Vagina (tissue), 2 donors: ENCODE measurements at regions not wholly inside any gene's neighbourhood (a gene's known extent, or its start where the extent isn't known, plus 50 kb on each side); places are given as distances from the start of the nearest gene placed in this dataset.
"Not testable (repeated sequence)": the region's sequence is repeated elsewhere in the genome, so short reads cannot be mapped to it uniquely, and the experiment has no call there.

Experiments used
- DNase-seq, 2 donors: peaks; one replicate each; pipeline ENCODE4 v3.0.0-alpha.2; 2017; ENCODE audit errors: extremely low spot score in 2 of 2
- H3K27ac ChIP-seq: fragments of 200-600 bp; sonication (generic); one replicate; pipeline ENCODE4 v1.5.1; 2019
- H3K27me3 ChIP-seq: fragments of 200-600 bp; sonication (generic); one replicate; pipeline ENCODE4 v1.5.1; 2019
- H3K36me3 ChIP-seq, 2 donors: fragments of 200-600 bp; sonication (generic); one replicate each; pipeline ENCODE4 v1.5.1; 2017 to 2019
- H3K4me1 ChIP-seq: fragments of 200-600 bp; sonication (generic); one replicate; pipeline ENCODE4 v1.5.1; 2019
- H3K4me3 ChIP-seq, 2 donors: fragments of 200-600 bp; sonication (generic); 1 replicate in 1 of 2; 2 replicates in 1 of 2; pipeline ENCODE4 v1.5.1; 2016 to 2019
- H3K9me3 ChIP-seq: fragments of 200-600 bp; sonication (generic); one replicate; pipeline ENCODE4 v1.5.1; 2019
- POLR2A ChIP-seq, 2 donors: fragments of 450-650 bp; IDR thresholded peaks; one replicate each; pipeline ENCODE4 v1.6.1; 2017; ENCODE audit warnings: antibody characterized with exemption in 2 of 2, mild to moderate bottlenecking in 2 of 2, moderate library complexity in 2 of 2
- POLR2AphosphoS5 ChIP-seq, 2 donors: sonication (generic); formaldehyde crosslinking; IDR thresholded peaks; one replicate each; pipeline ENCODE4 v1.9.0; 2017; ENCODE audit warnings: antibody characterized with exemption in 2 of 2, mild to moderate bottlenecking in 2 of 2, low read depth in 1 of 2; ENCODE audit not compliant: insufficient read depth in 1 of 2
- intact Hi-C: fragments of 100-400 bp; cut with DNase I; formaldehyde crosslinking; loops from one replicate; pipeline ENCODE4 v1.15.1; 2023
- TF ChIP-seq, protein P1 (sequence below), 3 experiments: fragments of 450-650 bp in 2 of 3; fragments of 200-600 bp in 1 of 3; sonication (generic) in 1 of 3; IDR thresholded peaks; one replicate each; pipeline ENCODE4 v1.5.1; 2017 to 2019; ENCODE audit warnings: antibody characterized with exemption in 3 of 3, mild to moderate bottlenecking in 2 of 3, moderate library complexity in 2 of 3

DNA sequence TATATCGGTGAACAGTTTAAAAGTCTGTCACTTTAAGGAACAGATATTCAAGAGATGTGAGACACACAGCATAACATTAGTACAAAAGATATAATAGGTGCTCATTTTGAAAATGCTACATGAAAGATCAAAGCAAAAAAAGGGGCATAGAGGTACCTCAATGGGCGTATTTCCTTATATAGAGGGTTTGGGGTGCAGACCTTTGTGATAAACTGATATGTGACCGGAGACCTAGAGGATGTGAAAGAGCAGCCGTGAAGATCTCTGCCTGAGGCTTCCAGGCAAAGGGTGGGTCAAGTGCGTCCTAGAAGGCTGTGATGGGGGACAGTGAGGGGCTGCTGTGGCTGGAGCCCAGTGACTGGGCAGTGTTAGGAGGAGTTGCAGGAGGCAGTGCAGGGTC lies 551.4 kb downstream of the ETS1 start:
- TF ChIP-seq, protein P1, sequence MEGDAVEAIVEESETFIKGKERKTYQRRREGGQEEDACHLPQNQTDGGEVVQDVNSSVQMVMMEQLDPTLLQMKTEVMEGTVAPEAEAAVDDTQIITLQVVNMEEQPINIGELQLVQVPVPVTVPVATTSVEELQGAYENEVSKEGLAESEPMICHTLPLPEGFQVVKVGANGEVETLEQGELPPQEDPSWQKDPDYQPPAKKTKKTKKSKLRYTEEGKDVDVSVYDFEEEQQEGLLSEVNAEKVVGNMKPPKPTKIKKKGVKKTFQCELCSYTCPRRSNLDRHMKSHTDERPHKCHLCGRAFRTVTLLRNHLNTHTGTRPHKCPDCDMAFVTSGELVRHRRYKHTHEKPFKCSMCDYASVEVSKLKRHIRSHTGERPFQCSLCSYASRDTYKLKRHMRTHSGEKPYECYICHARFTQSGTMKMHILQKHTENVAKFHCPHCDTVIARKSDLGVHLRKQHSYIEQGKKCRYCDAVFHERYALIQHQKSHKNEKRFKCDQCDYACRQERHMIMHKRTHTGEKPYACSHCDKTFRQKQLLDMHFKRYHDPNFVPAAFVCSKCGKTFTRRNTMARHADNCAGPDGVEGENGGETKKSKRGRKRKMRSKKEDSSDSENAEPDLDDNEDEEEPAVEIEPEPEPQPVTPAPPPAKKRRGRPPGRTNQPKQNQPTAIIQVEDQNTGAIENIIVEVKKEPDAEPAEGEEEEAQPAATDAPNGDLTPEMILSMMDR (IDR thresholded peaks at IDR 0.05) = no peak
- TF ChIP-seq POLR2A (IDR thresholded peaks at IDR 0.05) = no peak
- no peak for TF ChIP-seq POLR2AphosphoS5 (IDR thresholded peaks at IDR 0.05; ENCODE audit: insufficient read depth in 1 of 2, low read depth in 1 of 2)
- no peaks in the 10 kb centered on the region for H3K27me3 ChIP-seq
- H3K9me3 ChIP-seq = no peaks in the 10 kb centered on the region
- no peak overlapping the region for H3K4me3 ChIP-seq
- no peak overlapping the region for H3K27ac ChIP-seq
- DNase-seq = no peak
- intact Hi-C loops = no loop called here
- H3K36me3 ChIP-seq = no peaks in the 10 kb centered on the region
- no peaks in the 10 kb centered on the region for H3K4me1 ChIP-seq

DNA sequence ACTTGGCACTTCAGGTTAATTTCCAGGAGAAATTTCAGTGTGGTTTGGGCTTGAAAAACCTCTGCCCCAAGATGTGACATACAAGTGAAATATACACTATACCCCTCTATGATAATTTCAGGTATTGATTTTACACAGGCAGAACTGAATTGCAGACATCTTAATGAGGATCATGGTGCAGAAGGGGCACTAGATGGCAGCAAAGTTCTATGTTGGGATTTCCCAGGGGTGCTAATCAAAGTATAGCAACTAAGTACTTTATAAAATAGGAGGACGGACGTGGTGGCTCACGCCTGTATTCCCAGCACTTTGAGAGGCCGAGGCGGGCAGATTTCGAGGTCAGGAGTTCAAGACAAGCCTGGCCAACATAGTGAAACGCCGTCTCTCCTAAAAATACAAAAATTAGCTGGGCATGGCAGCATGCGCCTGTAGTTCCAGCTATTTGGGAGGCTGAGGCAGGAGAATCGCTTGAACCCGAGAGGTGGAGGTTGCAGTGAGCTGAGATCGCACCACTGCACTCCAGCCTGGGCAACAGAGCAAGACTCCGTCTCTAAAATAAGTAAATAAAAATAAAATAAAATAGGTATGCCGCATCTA lies 555.7 kb downstream of the ETS1 start:
- H3K4me1 ChIP-seq, DNase-seq, H3K36me3 ChIP-seq, H3K4me3 ChIP-seq, intact Hi-C loops, H3K27ac ChIP-seq, H3K27me3 ChIP-seq, H3K9me3 ChIP-seq: not testable (repeated sequence)
- TF ChIP-seq, protein P1 (IDR thresholded peaks at IDR 0.05) = peak; percentile 29 to 62 (median 52)

DNA sequence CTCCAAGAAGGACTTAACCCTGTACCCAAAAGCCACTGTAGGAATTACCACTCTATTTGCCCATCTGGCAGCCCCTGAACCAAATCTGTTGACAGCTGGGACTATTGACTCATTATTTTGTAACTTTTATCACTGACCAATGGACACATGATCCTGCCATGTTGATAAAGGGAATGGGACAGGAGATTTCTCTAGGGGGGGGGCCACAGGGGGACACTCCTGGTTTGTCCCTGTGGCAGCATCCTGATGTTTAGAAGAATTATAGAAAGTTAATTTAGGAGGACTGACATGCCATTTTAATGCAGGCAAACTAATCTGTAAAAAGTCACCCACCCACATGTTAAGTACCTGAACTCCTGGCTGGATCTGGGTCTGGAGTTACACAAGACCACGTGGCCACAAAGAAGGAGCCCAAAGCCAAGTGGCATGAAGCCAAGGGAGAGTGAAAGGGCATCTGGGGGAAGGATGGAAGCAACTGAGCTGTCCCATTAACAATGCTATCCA lies 558.1 kb downstream of the ETS1 start:
- intact Hi-C loops = no loop called here
- H3K4me1 ChIP-seq = no peaks in the 10 kb centered on the region
- H3K4me3 ChIP-seq = no peak overlapping the region

DNA sequence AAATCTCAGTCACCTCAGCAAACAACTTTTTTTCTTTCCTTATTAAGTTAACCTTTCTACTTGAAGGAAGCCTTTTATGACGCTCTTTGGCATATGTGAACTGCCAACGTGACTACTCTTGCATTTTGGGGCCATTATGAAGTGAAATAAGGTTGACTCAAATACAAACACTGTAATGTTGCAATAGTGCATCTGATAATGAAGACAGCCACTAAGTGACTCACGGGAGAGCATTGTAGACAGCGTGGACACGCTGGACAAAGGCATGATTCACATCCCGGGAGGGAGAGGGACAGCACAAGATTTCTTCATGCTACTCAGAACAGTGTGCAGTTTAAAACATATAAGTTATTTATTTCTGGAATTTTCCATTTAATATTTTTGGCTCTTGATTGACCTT lies 560.8 kb downstream of the ETS1 start:
- H3K4me1 ChIP-seq = no peaks in the 10 kb centered on the region
- intact Hi-C loops = no loop called here
- H3K9me3 ChIP-seq = no peaks in the 10 kb centered on the region
- no peak overlapping the region for H3K27ac ChIP-seq
- TF ChIP-seq, protein P1 (IDR thresholded peaks at IDR 0.05) = no peak
- TF ChIP-seq POLR2A (IDR thresholded peaks at IDR 0.05) (no peak), POLR2AphosphoS5 (IDR thresholded peaks at IDR 0.05; ENCODE audit: insufficient read depth in 1 of 2, low read depth in 1 of 2) (no peak)
- H3K4me3 ChIP-seq = no peak overlapping the region
- no peaks in the 10 kb centered on the region for H3K36me3 ChIP-seq
- no peak for DNase-seq
- H3K27me3 ChIP-seq = no peaks in the 10 kb centered on the region

More for the DNA sequence above, 558.1 kb downstream of the ETS1 start:
- TF ChIP-seq POLR2A (IDR thresholded peaks at IDR 0.05) = no peak
- no peak for TF ChIP-seq POLR2AphosphoS5 (IDR thresholded peaks at IDR 0.05; ENCODE audit: insufficient read depth in 1 of 2, low read depth in 1 of 2)
- TF ChIP-seq, protein P1 (IDR thresholded peaks at IDR 0.05) = no peak
- Histone ChIP-seq H3K27me3 (no peaks in the 10 kb centered on the region), H3K36me3 (no peaks in the 10 kb centered on the region), H3K9me3 (no peaks in the 10 kb centered on the region), H3K27ac (no peak overlapping the region)
- no peak for DNase-seq

DNA sequence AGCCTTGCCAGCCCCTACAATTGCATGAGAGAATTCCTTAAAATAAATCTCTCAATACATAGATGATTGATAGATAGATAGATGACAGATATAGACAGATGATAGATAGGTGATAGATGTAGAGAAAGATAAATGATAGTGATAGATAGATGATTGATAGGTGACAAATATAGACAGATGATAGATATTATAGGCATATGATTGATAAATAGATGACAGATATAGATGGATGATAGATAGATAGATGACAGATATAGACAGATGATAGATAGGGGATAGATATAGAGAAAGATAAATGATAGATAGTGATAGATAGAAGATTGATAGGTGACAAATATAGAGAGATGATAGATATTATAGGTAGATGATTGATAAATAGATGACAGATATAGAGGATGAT lies 564.6 kb downstream of the ETS1 start:
- no peaks in the 10 kb centered on the region for H3K9me3 ChIP-seq
- intact Hi-C loops = no loop called here

More for the DNA sequence above, 564.6 kb downstream of the ETS1 start:
- Histone ChIP-seq H3K4me3 (no peak overlapping the region), H3K36me3 (no peaks in the 10 kb centered on the region), H3K27me3 (no peaks in the 10 kb centered on the region), H3K4me1 (no peaks in the 10 kb centered on the region), H3K27ac (no peak overlapping the region)
- TF ChIP-seq POLR2AphosphoS5 (IDR thresholded peaks at IDR 0.05; ENCODE audit: insufficient read depth in 1 of 2, low read depth in 1 of 2) = no peak
- TF ChIP-seq, protein P1 (IDR thresholded peaks at IDR 0.05) = no peak
- TF ChIP-seq POLR2A (IDR thresholded peaks at IDR 0.05) = no peak
- no peak for DNase-seq
